Erythroblast (primary cell): ENCODE measurements at regions not wholly inside any gene's neighbourhood (a gene's known extent, or its start where the extent isn't known, plus 50 kb on each side); places are given as distances from the start of the nearest gene placed in this dataset.

ENCODE experiments used
- GATA1 ChIP-seq: IDR thresholded peaks from 2 replicates; pipeline ENCODE4 v1.6.1; 2011; ENCODE audit warnings: low read depth, mild to moderate bottlenecking, control low read depth, low read length, moderate library complexity
- POLR2A ChIP-seq: IDR thresholded peaks from 2 replicates; pipeline ENCODE4 v1.6.1; 2011; ENCODE audit warnings: mild to moderate bottlenecking, low read length

DNA sequence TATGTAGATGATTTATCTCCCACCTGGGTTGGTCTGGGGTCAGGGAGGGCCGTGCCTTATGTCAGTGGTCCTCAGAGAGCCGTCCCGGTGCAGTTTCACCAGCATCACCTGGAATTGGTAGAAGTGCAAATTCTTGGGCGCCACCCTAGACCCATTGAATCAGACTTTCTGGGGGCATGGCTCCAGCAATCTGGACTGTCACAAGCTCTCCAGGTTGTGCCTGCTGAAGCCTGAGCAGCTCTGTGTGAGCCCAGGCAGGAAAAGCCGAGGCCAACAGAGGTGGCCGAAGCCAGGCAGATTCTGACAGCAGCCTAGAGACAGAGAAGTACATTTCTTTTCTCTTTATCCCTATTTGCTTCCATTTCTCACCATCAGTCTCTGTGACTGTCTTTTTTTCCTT lies 98.4 kb upstream of the SEC11C start:
- TF ChIP-seq POLR2A (no peak), GATA1 (no peak)
